ENCODE measurements at regions not wholly inside any gene's neighbourhood (a gene's known extent, or its start where the extent isn't known, plus 50 kb on each side); places are given as distances from the start of the nearest gene placed in this dataset.

DNA sequence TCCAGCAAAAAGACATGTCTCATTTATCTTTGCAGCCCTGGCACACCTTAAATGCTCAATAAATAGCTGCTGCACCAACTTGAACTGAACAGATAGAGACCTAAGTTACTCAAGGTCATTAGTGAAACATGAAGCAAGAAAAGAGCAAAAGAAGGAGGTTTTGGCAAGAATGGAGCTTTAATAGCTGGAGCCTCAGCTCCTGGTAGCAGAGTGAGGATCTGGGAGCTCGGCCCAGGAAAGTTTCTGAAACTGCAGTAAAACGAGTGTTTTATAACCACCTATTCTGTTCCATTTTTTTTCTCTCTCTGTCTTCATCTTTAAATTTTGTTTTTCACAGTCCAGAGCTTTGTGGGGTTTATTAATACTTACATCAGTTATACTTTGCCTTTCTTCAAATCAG, 207.5 kb downstream of the SETD4 start:
- TF ChIP-seq, protein P1, sequence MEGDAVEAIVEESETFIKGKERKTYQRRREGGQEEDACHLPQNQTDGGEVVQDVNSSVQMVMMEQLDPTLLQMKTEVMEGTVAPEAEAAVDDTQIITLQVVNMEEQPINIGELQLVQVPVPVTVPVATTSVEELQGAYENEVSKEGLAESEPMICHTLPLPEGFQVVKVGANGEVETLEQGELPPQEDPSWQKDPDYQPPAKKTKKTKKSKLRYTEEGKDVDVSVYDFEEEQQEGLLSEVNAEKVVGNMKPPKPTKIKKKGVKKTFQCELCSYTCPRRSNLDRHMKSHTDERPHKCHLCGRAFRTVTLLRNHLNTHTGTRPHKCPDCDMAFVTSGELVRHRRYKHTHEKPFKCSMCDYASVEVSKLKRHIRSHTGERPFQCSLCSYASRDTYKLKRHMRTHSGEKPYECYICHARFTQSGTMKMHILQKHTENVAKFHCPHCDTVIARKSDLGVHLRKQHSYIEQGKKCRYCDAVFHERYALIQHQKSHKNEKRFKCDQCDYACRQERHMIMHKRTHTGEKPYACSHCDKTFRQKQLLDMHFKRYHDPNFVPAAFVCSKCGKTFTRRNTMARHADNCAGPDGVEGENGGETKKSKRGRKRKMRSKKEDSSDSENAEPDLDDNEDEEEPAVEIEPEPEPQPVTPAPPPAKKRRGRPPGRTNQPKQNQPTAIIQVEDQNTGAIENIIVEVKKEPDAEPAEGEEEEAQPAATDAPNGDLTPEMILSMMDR (conservative IDR thresholded peaks at IDR 0.05; ENCODE audit: low read length), result no peak
- TF ChIP-seq EZH2phosphoT487 (IDR thresholded peaks at IDR 0.05; ENCODE audit: borderline replicate concordance), result no peak
